ENCODE measurements at regions not wholly inside any gene's neighbourhood (a gene's known extent, or its start where the extent isn't known, plus 50 kb on each side); places are given as distances from the start of the nearest gene placed in this dataset.

DNA sequence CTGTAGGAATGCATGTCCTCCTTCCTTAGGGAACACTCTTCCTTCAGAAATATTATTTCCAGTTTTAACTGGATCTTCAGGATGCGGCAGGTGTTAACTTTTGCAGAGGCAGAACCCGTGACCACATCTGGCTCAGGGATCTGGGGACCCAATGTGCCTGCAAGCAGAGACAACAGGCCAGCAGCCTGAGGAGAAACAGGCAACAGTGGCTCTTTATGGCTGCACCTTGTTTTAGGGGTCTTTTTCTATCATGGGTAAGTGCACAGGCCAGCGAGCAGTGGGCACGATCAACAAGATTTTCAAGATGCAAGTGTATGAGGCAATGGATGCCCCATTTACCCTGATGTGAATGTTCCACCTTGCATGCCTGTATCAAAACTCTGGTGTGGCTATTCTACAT is 497.5 kb upstream of the KLF6 start:
- Histone ChIP-seq H3K27ac (peak overlapping the region; percentile 73), H3K27me3 (no peaks in the 10 kb centered on the region), H3K4me3 (no peak overlapping the region), H3K9me3 (no peaks in the 10 kb centered on the region), H3K36me3 (no peaks in the 10 kb centered on the region), H3K4me1 (peaks cover 0 to 38% of the 10 kb centered on the region in 2 donors)
- DNase-seq (ENCODE audit: low spot score): no peak
- TF ChIP-seq, protein P1, sequence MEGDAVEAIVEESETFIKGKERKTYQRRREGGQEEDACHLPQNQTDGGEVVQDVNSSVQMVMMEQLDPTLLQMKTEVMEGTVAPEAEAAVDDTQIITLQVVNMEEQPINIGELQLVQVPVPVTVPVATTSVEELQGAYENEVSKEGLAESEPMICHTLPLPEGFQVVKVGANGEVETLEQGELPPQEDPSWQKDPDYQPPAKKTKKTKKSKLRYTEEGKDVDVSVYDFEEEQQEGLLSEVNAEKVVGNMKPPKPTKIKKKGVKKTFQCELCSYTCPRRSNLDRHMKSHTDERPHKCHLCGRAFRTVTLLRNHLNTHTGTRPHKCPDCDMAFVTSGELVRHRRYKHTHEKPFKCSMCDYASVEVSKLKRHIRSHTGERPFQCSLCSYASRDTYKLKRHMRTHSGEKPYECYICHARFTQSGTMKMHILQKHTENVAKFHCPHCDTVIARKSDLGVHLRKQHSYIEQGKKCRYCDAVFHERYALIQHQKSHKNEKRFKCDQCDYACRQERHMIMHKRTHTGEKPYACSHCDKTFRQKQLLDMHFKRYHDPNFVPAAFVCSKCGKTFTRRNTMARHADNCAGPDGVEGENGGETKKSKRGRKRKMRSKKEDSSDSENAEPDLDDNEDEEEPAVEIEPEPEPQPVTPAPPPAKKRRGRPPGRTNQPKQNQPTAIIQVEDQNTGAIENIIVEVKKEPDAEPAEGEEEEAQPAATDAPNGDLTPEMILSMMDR (IDR thresholded peaks at IDR 0.05): no peak

DNA sequence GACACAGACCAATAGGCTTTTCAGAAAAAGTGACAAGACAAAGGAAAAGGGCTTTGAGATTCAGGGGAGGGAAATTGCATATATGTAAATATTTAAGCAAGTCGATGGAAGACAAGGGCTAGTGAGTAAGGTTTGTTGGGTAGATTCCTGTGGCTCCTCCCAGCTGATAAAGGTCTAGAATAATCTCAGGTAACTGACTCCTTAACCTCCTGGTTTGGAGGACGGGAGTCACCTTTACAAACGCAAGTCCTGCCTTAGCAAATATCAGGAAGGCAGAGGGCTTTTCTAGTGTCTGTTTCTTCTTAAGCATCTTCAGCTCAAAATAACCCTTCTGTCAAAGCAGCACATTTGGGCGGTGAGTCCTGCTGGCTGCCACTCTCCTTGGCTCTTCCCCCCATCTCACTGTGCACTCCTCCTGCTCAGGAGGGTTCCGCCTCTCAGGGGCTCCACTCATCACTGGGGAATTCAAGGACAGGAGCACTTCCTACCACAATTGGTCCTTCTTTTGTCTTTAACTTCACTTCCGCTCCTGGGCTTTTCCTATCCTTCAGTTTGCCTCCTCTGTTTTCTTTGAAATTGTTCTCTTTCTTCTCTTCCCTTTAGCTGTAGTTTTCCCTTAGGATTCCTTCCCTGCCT is 496.3 kb upstream of the KLF6 start:
- TF ChIP-seq, protein P1 (IDR thresholded peaks at IDR 0.05): no peak
- H3K27me3 ChIP-seq: no peaks in the 10 kb centered on the region
- peak overlapping the region in 1 of 2 donors; percentile 42 for H3K27ac ChIP-seq
- no peaks in the 10 kb centered on the region for H3K36me3 ChIP-seq
- no peak for DNase-seq (ENCODE audit: low spot score)
- H3K4me1 ChIP-seq: peaks cover 0 to 38% of the 10 kb centered on the region in 2 donors
- H3K9me3 ChIP-seq: no peaks in the 10 kb centered on the region
- no peak overlapping the region for H3K4me3 ChIP-seq

DNA sequence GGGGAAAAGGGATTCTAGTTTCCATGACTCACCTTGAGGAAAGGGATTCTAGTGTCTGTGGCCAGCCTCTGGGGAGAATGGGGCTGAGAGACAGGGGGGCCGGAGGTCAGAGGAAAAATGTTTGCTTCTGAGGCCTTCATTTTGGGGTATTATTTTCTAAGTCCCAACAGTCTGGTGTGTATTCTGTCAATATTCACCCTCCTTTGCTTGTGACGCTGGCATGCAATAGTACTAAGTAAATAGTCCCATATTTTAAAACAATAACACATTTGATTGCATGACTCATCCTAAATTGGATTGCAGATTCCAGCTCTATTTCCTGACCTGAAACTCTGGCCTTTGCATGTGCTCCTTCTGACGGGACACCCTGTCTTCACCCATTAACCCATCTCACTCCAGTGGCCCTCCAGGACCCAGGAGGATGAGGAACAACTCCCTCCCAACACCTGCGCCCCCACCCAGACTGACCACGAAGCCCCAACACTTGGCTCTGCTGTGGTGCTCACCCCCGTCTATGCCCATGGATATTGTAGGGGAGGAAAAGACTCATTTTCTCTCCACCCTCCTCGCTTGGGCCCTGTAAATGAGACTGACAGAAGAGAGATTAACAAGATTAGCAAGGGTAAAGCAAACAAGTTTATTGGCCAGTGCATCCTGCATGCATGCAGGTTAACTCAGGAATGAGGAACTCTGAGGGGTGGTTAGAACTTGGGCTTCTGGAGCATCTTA is 495.6 kb upstream of the KLF6 start:
- peak overlapping the region; percentile 25 to 42 for H3K27ac ChIP-seq
- peaks cover 0 to 38% of the 10 kb centered on the region in 2 donors for H3K4me1 ChIP-seq
- TF ChIP-seq, protein P1 (IDR thresholded peaks at IDR 0.05): no peak
- H3K9me3 ChIP-seq: no peaks in the 10 kb centered on the region
- H3K36me3 ChIP-seq: no peaks in the 10 kb centered on the region
- no peak for DNase-seq (ENCODE audit: low spot score)
- no peak overlapping the region for H3K4me3 ChIP-seq
- no peaks in the 10 kb centered on the region for H3K27me3 ChIP-seq

DNA sequence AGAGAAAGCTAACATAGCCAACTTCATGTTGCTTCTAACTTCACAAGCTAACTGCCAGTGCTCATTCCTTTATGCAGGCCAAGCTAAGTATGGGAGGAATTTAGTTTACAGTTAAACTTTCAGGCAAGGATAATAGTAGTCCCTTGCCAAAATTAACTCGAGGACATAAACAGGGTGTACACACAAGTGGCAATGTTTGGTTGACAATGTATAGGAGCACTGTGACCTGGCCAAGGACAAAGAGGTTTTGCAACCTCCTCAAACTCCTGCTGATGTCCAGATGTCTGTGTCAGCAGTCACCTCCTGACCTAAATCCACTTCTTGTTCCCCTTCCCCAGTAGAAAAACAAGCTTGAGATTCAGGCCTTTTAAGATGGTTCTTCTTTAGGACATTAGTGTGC is 494.6 kb upstream of the KLF6 start:
- TF ChIP-seq, protein P1 (IDR thresholded peaks at IDR 0.05): no peak
- peak overlapping the region; percentile 25 to 42 for H3K27ac ChIP-seq
- no peaks in the 10 kb centered on the region for H3K27me3 ChIP-seq
- no peaks in the 10 kb centered on the region for H3K36me3 ChIP-seq
- peaks cover 0 to 38% of the 10 kb centered on the region in 2 donors for H3K4me1 ChIP-seq
- no peak overlapping the region for H3K4me3 ChIP-seq
- H3K9me3 ChIP-seq: no peaks in the 10 kb centered on the region
- DNase-seq (ENCODE audit: low spot score): no peak

DNA sequence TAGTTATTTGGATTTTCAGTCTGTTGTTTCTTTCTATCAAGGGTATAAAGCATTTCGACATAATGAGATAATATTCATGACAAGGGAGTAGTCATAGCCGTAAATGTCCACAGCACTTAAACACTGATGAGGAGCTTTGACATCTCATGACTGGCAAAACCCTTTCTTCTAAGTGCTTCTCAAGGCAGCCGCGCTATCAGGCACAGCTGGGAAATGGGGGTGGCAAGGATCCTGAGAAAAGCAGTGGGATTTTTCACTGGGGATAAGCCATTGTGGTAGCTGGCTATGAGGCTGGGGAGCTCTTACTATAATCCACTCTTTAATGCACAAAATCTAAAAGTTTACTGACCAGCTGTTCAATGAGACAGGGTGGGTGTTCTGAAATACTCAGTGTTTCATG is 493.2 kb upstream of the KLF6 start:
- H3K27ac ChIP-seq: no peak overlapping the region
- no peak overlapping the region for H3K4me3 ChIP-seq
- no peak for DNase-seq (ENCODE audit: low spot score)
- no peaks in the 10 kb centered on the region for H3K36me3 ChIP-seq
- TF ChIP-seq, protein P1 (IDR thresholded peaks at IDR 0.05): no peak
- no peaks in the 10 kb centered on the region for H3K27me3 ChIP-seq
- H3K4me1 ChIP-seq: peaks cover 0 to 24% of the 10 kb centered on the region in 2 donors
- H3K9me3 ChIP-seq: no peaks in the 10 kb centered on the region

All from right atrium auricular region (tissue), 2 donors.